Pancreas (tissue), 10 donors: ENCODE measurements at regions not wholly inside any gene's neighbourhood (a gene's known extent, or its start where the extent isn't known, plus 50 kb on each side); places are given as distances from the start of the nearest gene placed in this dataset.
"Not testable (repeated sequence)": the region's sequence is repeated elsewhere in the genome, so short reads cannot be mapped to it uniquely, and the experiment has no call there.

ENCODE experiments used
- ATAC-seq, 4 donors: fragments of 200-7000 bp; cut with Tn5 transposase; one replicate each; pipeline versions ENCODE4 v1.8.0 to v1.9.1; 2020; ENCODE audit warnings: mild to moderate bottlenecking in 4 of 4, moderate library complexity in 4 of 4
- DNase-seq, 6 donors: peaks; one replicate each; pipeline ENCODE4 v3.0.0-alpha.2; 2020
- FAIRE-seq: peaks from 2 replicates; lab custom pipeline; 2012; peaks lifted over from hg19 to GRCh38; lab: Jason Lieb, UNC
- H3K27ac ChIP-seq, 4 donors: fragments of 200-600 bp; sonication (generic); 1 replicate in 3 of 4; 2 replicates in 1 of 4; pipeline versions ENCODE4 v1.5.0 to v1.8.0; 2020
- H3K27me3 ChIP-seq, 4 donors: fragments of 200-600 bp; one replicate each; pipeline ENCODE4 v1.8.0; 2021
- H3K36me3 ChIP-seq, 3 donors: fragments of 200-600 bp; sonication (generic) in 1 of 3; one replicate each; pipeline versions ENCODE4 v1.5.0 to v1.8.0; 2020 to 2021
- H3K4me1 ChIP-seq, 3 donors: fragments of 200-600 bp; one replicate each; pipeline ENCODE4 v1.8.0; 2021
- H3K4me3 ChIP-seq, 4 donors: fragments of 200-600 bp; sonication (generic) in 2 of 4; one replicate each; pipeline versions ENCODE4 v1.5.0 to v1.8.0; 2020 to 2021
- H3K9me3 ChIP-seq, 4 donors: fragments of 200-600 bp; one replicate each; pipeline ENCODE4 v1.8.0; 2021
- CTCF ChIP-seq, 4 donors: fragments of 200-600 bp; sonication (generic) in 3 of 4; IDR thresholded peaks; one replicate each; pipeline versions ENCODE4 v1.5.0 to v1.8.0; 2021; ENCODE audit warnings: antibody characterized with exemption in 4 of 4
- WGBS, 2 donors: extraction: QIAGEN DNeasy Blood & Tissue Kit; methylation state at CpG; one replicate each; pipeline ENCODE4 v1.1.7; 2013; 5-methylcytosine and 5-hydroxymethylcytosine counted together
- intact Hi-C, 3 donors: fragments of 100-400 bp; cut with DNase I; formaldehyde crosslinking; loops; one replicate each; pipeline versions ENCODE4 v1.11.1 to v1.14.2; 2022
- donor health status: healthy with polysubstance abuse.
- donor health status: DM: no; HTN: no; CAD: no; lungs with moderate emphysema.
- donor health status: DM: no; HTN: no; CAD: no.
- donor health status: control.
- donor health status: control.
- donor health status: Bipolar disorder and iron deficiency.
- donor health status: DM: yes; HTN: yes; CAD: no.
- donor health status: DM: no; HTN: no; CAD: no.
- donor health status: DM: no; HTN: no; CAD: no.
- donor health status: DM: yes; HTN: yes; CAD: no.

GRCh38 chr9:21624675-21625644 lies 142.8 kb upstream of the IFNE start:
- no peak for TF ChIP-seq CTCF (IDR thresholded peaks at IDR 0.05)
- ATAC-seq = no peak
- H3K27ac ChIP-seq = no peak overlapping the region
- intact Hi-C loops = no loop called here
- H3K9me3 ChIP-seq = no peaks in the 10 kb centered on the region
- no peak for FAIRE-seq
- no peak for DNase-seq
- no peak overlapping the region for H3K4me3 ChIP-seq
- no peaks in the 10 kb centered on the region for H3K27me3 ChIP-seq
- H3K4me1 ChIP-seq = no peaks in the 10 kb centered on the region
- no peaks in the 10 kb centered on the region for H3K36me3 ChIP-seq
- WGBS, 2 donors = 30 to 41% methylated on average over 3 of the region's 3 CpGs

GRCh38 chr9:21626493-21626892 lies 144.4 kb upstream of the IFNE start:
- Histone ChIP-seq H3K4me1 (no peaks in the 10 kb centered on the region), H3K4me3 (no peak overlapping the region), H3K9me3 (no peaks in the 10 kb centered on the region), H3K36me3 (no peaks in the 10 kb centered on the region), H3K27ac (no peak overlapping the region), H3K27me3 (no peaks in the 10 kb centered on the region)
- ATAC-seq (no peak), FAIRE-seq (no peak), DNase-seq (no peak)
- intact Hi-C loops = no loop called here
- TF ChIP-seq CTCF (IDR thresholded peaks at IDR 0.05) = no peak
- 53 to 74% methylated on average over 2 of the region's 2 CpGs for WGBS, 2 donors

GRCh38 chr9:21628954-21629353 lies 146.8 kb upstream of the IFNE start:
- H3K27me3 ChIP-seq, H3K9me3 ChIP-seq, H3K27ac ChIP-seq, H3K36me3 ChIP-seq, DNase-seq, H3K4me1 ChIP-seq, intact Hi-C loops, ATAC-seq, H3K4me3 ChIP-seq, FAIRE-seq: not testable (repeated sequence)
- WGBS, 2 donors = 53 to 63% methylated on average over 3 of the region's 3 CpGs

- no peak for TF ChIP-seq CTCF (IDR thresholded peaks at IDR 0.05)
- no peak for DNase-seq
- Histone ChIP-seq H3K27me3 (peaks cover 0 to 3% (median 0%) of the 10 kb centered on the region in 4 donors), H3K4me1 (no peaks in the 10 kb centered on the region), H3K9me3 (no peaks in the 10 kb centered on the region), H3K27ac (no peak overlapping the region), H3K36me3 (no peaks in the 10 kb centered on the region), H3K4me3 (no peak overlapping the region)
- intact Hi-C loops = no loop called here
- no peak for ATAC-seq
- 81 to 83% methylated on average over 2 of the region's 2 CpGs for WGBS, 2 donors
- no peak for FAIRE-seq
Measured at GRCh38 chr9:21634951-21635350, 152.8 kb upstream of the IFNE start.

GRCh38 chr9:21638104-21638503 lies 156.0 kb upstream of the IFNE start:
- Histone ChIP-seq H3K27ac (no peak overlapping the region), H3K36me3 (no peaks in the 10 kb centered on the region), H3K4me3 (no peak overlapping the region), H3K27me3 (peaks cover 0 to 3% (median 0%) of the 10 kb centered on the region in 4 donors), H3K9me3 (no peaks in the 10 kb centered on the region), H3K4me1 (no peaks in the 10 kb centered on the region)
- FAIRE-seq (no peak), DNase-seq (no peak), ATAC-seq (no peak)
- intact Hi-C loops = no loop called here
- no peak for TF ChIP-seq CTCF (IDR thresholded peaks at IDR 0.05)
- WGBS, 2 donors = 65 to 77% methylated on average over 16 of the region's 16 CpGs
